Liver (tissue), 8 donors: ENCODE measurements at regions not wholly inside any gene's neighbourhood (a gene's known extent, or its start where the extent isn't known, plus 50 kb on each side); places are given as distances from the start of the nearest gene placed in this dataset.

ENCODE experiments used
- DNase-seq: peaks from one replicate; pipeline ENCODE4 v3.0.0-alpha.2; 2017; ENCODE audit warnings: low spot score
- H3K27ac ChIP-seq, 2 donors: one replicate each; pipeline ENCODE4 v1.7.0; 2013; ENCODE audit warnings: inconsistent platforms in 2 of 2, low read length in 2 of 2, control low read depth in 1 of 2, low read depth in 1 of 2, mild to moderate bottlenecking in 1 of 2
- H3K27me3 ChIP-seq, 4 donors: one replicate each; pipeline versions ENCODE4 v1.6.1 to v1.7.0; 2013; ENCODE audit warnings: low read length in 3 of 4, inconsistent platforms in 1 of 4, mild to moderate bottlenecking in 1 of 4, moderate library complexity in 1 of 4; ENCODE audit not compliant: control insufficient read depth in 4 of 4, insufficient read depth in 4 of 4
- H3K36me3 ChIP-seq, 4 donors: one replicate each; pipeline versions ENCODE4 v1.6.1 to v1.7.0; 2013; ENCODE audit warnings: low read length in 3 of 4, mild to moderate bottlenecking in 3 of 4, low read depth in 1 of 4, moderate library complexity in 1 of 4; ENCODE audit not compliant: control insufficient read depth in 4 of 4, insufficient read depth in 3 of 4
- H3K4me1 ChIP-seq, 4 donors: one replicate each; pipeline versions ENCODE4 v1.6.1 to v1.7.0; 2013; ENCODE audit warnings: low read length in 3 of 4, mild to moderate bottlenecking in 3 of 4, moderate library complexity in 1 of 4; ENCODE audit not compliant: control insufficient read depth in 4 of 4, insufficient read depth in 4 of 4
- H3K4me3 ChIP-seq, 3 donors: one replicate each; pipeline versions ENCODE4 v1.6.1 to v1.7.0; 2013; ENCODE audit warnings: low read length in 3 of 3, control low read depth in 1 of 3, low read depth in 1 of 3, mild to moderate bottlenecking in 1 of 3
- H3K9ac ChIP-seq, 2 donors: one replicate each; pipeline ENCODE4 v1.7.0; 2013; ENCODE audit warnings: low read length in 2 of 2, mild to moderate bottlenecking in 2 of 2, moderate library complexity in 2 of 2, control low read depth in 1 of 2, low read depth in 1 of 2
- H3K9me3 ChIP-seq, 4 donors: one replicate each; pipeline versions ENCODE4 v1.6.1 to v1.7.0; 2013; ENCODE audit warnings: low read length in 3 of 4; ENCODE audit not compliant: control insufficient read depth in 4 of 4
- ATF3 ChIP-seq: IDR thresholded peaks from 2 replicates; pipeline ENCODE4 v1.6.1; 2016; ENCODE audit warnings: antibody characterized with exemption
- CTCF ChIP-seq: fragments of 150-350 bp; IDR thresholded peaks from 2 replicates; pipeline ENCODE4 v1.5.1; 2017; ENCODE audit warnings: improper control_type of control experiment, low read depth, low read length; ENCODE audit not compliant: missing input control
- EGR1 ChIP-seq, 2 donors: IDR thresholded peaks; 2 replicates each; pipeline ENCODE4 v1.6.1; 2016 to 2018; ENCODE audit warnings: antibody characterized with exemption in 2 of 2, low read depth in 2 of 2
- FOXA1 ChIP-seq: IDR thresholded peaks from 2 replicates; pipeline ENCODE4 v1.6.1; 2016; ENCODE audit warnings: antibody characterized with exemption
- FOXA2 ChIP-seq: IDR thresholded peaks from 2 replicates; pipeline ENCODE4 v1.6.1; 2016; ENCODE audit warnings: antibody characterized with exemption
- GABPA ChIP-seq, 2 donors: IDR thresholded peaks in 1 of 2; conservative IDR thresholded peaks in 1 of 2; 2 replicates each; pipeline ENCODE4 v1.6.1; 2016; ENCODE audit warnings: antibody characterized with exemption in 2 of 2, mild to moderate bottlenecking in 1 of 2, moderate library complexity in 1 of 2
- HNF4A ChIP-seq, 2 donors: conservative IDR thresholded peaks; 2 replicates each; pipeline ENCODE4 v1.6.1; 2016; ENCODE audit warnings: antibody characterized with exemption in 2 of 2, mild to moderate bottlenecking in 2 of 2
- HNF4G ChIP-seq: IDR thresholded peaks from 2 replicates; pipeline ENCODE4 v1.6.1; 2016; ENCODE audit warnings: antibody characterized with exemption
- JUND ChIP-seq, 2 donors: IDR thresholded peaks; 2 replicates each; pipeline ENCODE4 v1.6.1; 2016; ENCODE audit warnings: antibody characterized with exemption in 2 of 2
- MAX ChIP-seq: IDR thresholded peaks from 2 replicates; pipeline ENCODE4 v1.6.1; 2016; ENCODE audit warnings: antibody characterized with exemption
- NR2F2 ChIP-seq: IDR thresholded peaks from 2 replicates; pipeline ENCODE4 v1.6.1; 2016; ENCODE audit warnings: antibody characterized with exemption
- RAD21 ChIP-seq, 2 donors: IDR thresholded peaks; 2 replicates each; pipeline ENCODE4 v1.6.1; 2016; ENCODE audit warnings: antibody characterized with exemption in 2 of 2, mild to moderate bottlenecking in 2 of 2
- REST ChIP-seq: IDR thresholded peaks from 2 replicates; pipeline ENCODE4 v1.6.1; 2016; ENCODE audit warnings: antibody characterized with exemption, mild to moderate bottlenecking
- RXRA ChIP-seq, 2 donors: IDR thresholded peaks; 2 replicates each; pipeline ENCODE4 v1.6.1; 2017 to 2018; ENCODE audit warnings: antibody characterized with exemption in 2 of 2, mild to moderate bottlenecking in 1 of 2
- SP1 ChIP-seq: IDR thresholded peaks from 2 replicates; pipeline ENCODE4 v1.6.1; 2018; ENCODE audit warnings: antibody characterized with exemption, mild to moderate bottlenecking
- TAF1 ChIP-seq: conservative IDR thresholded peaks from 2 replicates; pipeline ENCODE4 v1.6.1; 2016; ENCODE audit warnings: antibody characterized with exemption, mild to moderate bottlenecking
- YY1 ChIP-seq: IDR thresholded peaks from 2 replicates; pipeline ENCODE4 v1.6.1; 2016; ENCODE audit warnings: antibody characterized with exemption, mild to moderate bottlenecking
- ZBTB33 ChIP-seq: IDR thresholded peaks from 2 replicates; pipeline ENCODE4 v1.6.1; 2016; ENCODE audit warnings: antibody characterized with exemption
- WGBS: extraction: QIAGEN DNeasy Blood & Tissue Kit; methylation state at CpG from one replicate; pipeline ENCODE4 v1.1.7; 2013; 5-methylcytosine and 5-hydroxymethylcytosine counted together
- donor health status: healthy.
- donor health status: healthy.
- donor health status: healthy.
- donor health status: healthy.
- donor health status: healthy.

GRCh38 chr5:12805165-12805698 lies 901.0 kb upstream of the CTNND2 start:
- no peak overlapping the region for H3K27ac ChIP-seq
- 73% methylated on average over 19 of the region's 19 CpGs for WGBS
- no peak for DNase-seq
- no peak overlapping the region for H3K4me3 ChIP-seq
- H3K9ac ChIP-seq: no peak overlapping the region
- no peaks in the 10 kb centered on the region for H3K9me3 ChIP-seq
- no peaks in the 10 kb centered on the region for H3K4me1 ChIP-seq
- H3K36me3 ChIP-seq: no peaks in the 10 kb centered on the region
- TF ChIP-seq FOXA2 (no peak), TAF1 (no peak), MAX (no peak), ZBTB33 (no peak), ATF3 (no peak), JUND (IDR thresholded peaks at IDR 0.05) (no peak), RAD21 (IDR thresholded peaks at IDR 0.05) (no peak), GABPA (IDR thresholded peaks at IDR 0.05 in 1 of 2, conservative IDR thresholded peaks at IDR 0.05 in 1 of 2) (no peak), HNF4A (conservative IDR thresholded peaks at IDR 0.05) (no peak), SP1 (no peak), RXRA (IDR thresholded peaks at IDR 0.05) (no peak), EGR1 (IDR thresholded peaks at IDR 0.05; ENCODE audit: low read depth in 2 of 2) (no peak), NR2F2 (no peak), YY1 (no peak), HNF4G (no peak), CTCF (no peak), FOXA1 (no peak), REST (no peak)
- no peaks in the 10 kb centered on the region for H3K27me3 ChIP-seq
